ENCODE measurements at regions not wholly inside any gene's neighbourhood (a gene's known extent, or its start where the extent isn't known, plus 50 kb on each side); places are given as distances from the start of the nearest gene placed in this dataset.

- TF ChIP-seq POLR2A (IDR thresholded peaks at IDR 0.05) (no peak), CTCF (IDR thresholded peaks at IDR 0.05) (no peak), EP300 (IDR thresholded peaks at IDR 0.05) (no peak)
Observed at GRCh38 chr3:137061186-137061585, 103.4 kb downstream of the IL20RB start.

Measured in upper lobe of left lung (tissue), 4 donors.